GM18868 (cell line): ENCODE measurements at regions not wholly inside any gene's neighbourhood (a gene's known extent, or its start where the extent isn't known, plus 50 kb on each side); places are given as distances from the start of the nearest gene placed in this dataset.
"Not testable (repeated sequence)": the region's sequence is repeated elsewhere in the genome, so short reads cannot be mapped to it uniquely, and the experiment has no call there.

ENCODE experiments used
- ATAC-seq: cut with Tn5 transposase; IDR thresholded peaks from one replicate; pipeline ENCODE4 v1.9.1; 2021; ENCODE audit warnings: mild to moderate bottlenecking, moderate library complexity; ENCODE audit not compliant: unreplicated experiment

DNA sequence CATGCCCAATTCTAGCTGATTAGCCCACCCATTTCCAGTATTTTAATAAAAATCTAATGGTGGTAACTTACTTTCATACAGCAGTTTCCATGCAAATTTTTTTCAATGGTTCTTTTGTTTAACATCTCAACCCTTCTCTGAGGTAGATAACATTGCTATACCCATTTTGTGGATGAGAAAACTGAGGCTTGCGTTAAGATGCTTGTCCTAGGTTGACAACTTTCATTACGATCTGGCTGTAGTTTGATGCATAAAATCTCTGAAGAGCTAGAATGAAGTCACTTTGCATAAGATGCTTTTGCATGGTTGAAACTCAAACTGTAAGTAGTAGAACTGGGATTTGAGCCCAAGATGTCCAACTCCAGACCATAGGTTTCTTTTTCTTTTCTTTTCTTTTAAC lies 309.5 kb upstream of the PODXL start:
- ATAC-seq = no peak

DNA sequence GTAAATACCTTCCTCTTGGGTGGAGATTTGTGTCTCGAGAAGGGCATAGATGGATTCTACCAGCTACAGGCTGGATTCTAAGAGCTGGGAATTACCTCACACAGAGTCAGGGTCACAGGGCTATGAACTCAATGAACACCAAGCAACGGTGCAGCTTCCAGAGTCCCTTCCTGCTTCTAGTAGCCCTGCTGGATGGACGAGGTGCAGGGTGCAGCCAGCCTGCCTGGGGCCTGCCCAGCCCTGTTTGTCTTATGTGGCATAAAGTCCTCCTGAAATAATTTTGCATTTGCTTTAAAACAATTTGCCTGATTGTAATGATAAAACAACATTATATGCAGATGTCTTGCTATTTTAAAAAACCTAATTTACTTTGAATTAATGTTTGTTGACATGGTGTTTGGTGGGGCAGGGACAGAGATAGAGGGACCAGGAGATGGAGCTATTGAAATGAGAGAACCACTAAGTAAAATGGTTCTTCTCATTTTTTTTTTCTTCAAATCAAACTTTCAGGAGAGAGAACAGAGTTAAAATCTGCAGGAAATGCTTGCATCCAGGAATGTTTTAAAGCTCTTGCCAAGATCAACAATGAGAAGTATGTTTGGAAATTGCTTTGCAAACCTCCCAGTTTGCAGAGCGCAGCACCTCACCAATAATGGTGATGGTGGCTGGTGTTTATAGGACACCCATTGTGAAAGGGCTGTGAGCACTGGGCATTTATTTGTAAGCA lies 305.4 kb upstream of the PODXL start:
- no peak for ATAC-seq

DNA sequence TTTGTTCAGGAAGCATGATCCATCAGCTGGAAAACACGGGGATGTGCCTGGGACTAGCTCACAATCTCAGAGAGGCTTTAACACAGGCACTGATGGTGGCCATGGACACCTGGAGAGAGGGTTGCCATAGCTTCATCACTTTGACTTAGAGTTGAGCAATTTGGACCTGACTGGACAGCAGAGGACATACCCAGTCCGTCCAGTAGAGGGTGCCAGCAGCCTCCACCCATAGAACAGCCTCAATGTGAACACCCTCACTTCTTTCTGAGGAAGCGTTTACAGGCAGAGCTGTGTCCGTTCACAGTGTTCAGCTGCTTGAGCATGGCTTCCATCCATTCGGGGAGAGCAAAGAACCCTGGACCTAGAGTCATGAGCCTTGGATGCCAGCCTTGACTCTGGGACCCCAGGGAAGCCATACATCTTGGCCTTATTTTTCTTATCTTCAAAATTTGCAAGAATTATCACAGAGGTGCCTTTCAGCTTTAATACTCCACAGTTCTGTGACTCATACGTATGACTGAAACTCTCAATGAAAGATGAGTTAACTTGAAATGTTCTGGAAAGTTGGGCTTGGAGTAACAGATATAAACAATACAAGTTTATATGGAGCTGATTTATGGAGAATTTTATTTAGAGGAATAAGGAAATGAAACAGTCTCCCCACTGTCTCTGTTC lies 302.9 kb upstream of the PODXL start:
- peak; percentile 92 for ATAC-seq

DNA sequence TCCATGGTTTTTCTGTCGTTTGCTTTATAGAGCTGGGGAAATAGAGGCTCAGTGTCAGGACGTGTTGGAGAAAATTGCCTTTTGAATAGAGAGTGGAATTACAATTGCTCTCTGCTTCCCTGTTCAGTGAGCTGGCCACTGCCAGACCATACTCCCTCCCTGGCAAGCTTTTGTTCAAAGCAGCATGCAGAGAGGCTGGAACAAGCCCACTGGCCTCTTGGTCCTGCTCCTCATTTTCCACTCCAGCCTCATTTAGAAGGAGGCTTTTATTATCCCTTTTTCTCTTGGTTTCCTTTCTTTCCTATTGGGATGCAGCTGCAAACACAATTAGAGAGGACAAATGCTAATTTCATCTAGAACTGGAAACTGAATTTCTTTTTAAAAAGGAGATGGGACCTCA lies 302.2 kb upstream of the PODXL start:
- no peak for ATAC-seq

DNA sequence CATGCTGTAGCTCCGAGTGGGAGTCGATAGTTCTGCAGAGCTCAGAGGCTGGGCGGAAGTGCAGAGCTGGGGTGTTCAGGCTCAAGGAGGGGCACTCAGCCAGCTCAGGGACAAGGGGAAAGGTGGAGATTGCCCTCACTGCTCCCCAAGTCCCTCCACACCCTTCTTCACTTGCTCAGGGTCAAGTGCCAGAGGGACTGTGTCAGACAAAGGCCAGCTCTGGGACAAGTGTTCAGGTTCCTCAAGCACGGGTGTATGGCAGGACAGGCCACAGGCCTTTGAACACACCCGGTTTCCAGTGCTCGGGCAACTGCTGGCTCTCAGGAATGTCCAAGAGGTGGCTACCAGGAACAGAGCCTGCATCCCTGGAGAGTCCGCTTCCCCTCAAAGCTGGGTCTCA lies 293.0 kb upstream of the PODXL start:
- ATAC-seq = no peak

DNA sequence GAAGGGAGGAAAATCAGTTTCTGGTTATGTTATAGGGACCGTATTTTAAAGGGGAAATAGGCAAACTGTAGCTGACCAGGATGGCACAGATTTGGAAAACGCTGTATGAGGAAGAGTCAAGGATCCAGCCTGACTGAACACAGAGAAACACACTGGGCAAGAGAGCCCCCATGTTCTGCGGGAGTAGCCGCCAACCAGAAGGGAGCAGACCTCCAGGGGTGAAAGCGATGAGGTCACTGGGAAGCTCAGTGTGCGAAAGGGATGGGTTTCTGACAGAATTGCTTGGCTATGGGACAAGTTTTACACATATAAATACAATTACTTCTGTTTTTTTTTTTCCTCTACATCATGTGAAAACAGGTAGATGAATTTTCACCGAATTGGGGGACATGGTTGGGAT lies 291.6 kb upstream of the PODXL start:
- ATAC-seq = no peak

DNA sequence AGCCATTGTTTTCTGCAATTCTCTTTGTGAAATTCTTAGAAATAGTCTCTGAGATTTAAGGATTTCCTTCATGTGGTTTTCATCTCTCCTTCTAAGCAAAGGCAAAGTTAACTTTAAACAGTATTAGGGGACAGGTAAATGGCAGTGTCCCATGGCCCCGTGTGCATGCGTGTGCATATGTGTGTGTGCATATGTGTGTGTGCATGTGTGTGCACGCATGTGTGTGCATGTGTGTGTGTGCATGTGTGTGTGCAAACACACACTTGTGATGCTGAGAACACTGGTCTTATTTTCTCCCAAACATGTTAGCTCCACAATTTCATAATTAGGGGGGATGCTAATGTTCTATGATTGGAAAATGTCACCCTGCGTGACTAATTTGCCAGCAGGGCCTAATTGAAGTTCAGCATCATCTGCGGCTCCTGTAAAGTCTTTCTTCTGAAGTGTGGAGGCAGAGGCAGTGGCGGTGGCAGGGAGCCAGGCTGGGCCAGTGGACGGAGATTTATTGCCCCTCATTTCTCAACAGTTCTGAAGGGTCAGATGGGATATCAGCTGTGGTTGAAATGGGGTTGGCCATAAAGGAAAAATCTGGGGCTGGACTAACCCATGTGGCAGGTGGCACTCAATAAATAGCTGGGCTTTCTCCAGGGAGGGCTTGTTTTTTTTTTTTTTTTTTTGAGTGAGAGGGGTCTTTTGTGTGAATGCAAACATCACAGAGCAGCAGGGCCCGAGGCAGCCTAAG lies 289.3 kb upstream of the PODXL start:
- ATAC-seq = no peak

DNA sequence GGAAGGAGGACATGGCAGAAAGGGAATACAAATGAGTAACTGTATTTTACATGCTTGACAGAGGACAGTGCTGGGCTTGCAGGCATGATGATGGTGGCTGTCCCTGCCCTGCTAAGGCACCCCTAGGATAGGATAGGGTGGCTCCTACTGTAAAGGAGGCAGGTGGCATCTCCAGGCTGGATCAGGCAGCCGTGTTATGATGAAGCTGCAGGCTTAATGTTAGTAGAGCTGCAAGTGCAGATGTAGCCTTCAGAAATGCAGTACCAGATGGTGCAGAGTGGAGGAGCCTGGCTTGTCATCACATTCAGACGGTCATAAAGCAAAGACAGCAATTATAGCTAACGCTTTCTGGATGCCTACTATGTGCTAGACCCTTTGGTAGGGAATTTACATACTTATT lies 287.9 kb upstream of the PODXL start:
- ATAC-seq = no peak

DNA sequence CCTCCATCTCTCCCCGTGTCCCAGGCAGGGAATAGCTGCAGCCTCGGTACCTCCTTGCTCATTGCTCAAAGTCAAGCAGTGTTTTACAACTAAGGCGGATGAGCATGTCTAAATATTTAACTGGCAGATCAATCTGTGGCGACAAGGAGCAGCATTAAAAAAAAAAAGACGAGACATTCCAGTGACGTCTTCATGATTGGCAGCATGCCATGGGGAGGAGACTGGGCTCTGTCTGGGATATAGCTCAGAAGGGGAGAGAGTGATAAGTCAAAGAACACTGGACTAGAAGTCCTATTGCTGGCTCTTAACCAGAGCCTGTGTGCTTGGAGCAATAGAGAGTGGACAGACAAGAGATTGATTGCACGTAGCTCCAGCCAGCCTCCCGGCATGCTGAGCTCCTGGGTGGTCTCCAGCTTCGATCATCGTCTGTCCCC lies 287.5 kb upstream of the PODXL start:
- no peak for ATAC-seq

DNA sequence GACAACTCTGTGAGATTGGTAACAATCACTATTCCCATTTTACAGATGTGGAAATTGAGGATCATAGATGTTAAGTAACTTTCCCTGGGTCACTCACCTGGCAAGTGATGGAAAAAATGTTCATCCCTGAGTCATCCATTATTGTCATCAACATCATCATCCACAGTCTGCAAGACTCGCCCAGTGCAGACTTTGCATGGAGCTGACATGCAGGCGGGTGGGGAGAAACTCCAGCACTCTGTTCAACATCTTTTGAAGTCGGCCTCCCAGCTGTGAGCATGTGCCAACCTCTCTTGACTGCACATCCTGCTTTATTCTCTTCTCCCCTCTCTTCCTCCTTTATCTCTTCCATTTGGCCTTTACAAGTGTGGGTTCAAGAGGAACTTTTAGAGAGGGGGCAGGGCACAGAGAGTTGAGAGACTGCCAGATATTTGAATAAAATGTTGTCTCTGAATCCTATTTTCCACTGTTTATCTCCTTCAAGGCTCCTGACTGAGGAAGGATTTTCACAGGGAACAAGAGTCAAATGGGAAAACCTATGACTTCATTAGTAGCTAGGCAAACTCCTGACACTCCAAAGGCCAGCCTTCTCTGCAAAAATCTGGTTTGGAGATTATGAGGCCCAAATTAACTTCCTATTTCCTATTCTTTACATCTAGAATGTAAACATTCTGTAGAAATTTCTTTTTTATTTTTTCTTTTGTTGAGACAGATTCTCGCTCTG lies 283.7 kb upstream of the PODXL start:
- ATAC-seq = no peak

DNA sequence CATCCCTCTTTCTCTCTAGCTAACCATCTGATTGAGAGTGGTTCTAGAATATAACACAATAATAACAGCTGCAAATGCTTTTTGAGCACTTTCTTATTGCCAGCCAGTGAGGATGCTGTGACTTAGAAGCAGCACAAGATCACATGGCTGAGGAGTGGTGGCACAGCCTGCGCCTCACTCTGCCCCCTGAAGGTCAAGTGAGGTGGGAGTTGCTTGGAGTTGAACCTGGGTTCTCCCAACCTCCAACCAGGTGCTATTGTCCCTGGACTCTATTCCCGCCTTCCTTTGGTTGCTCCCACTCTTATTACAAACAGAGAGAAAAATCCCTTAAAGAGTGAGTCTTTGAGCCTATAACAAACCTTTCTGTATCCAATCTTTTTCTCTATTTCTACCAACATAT lies 280.3 kb upstream of the PODXL start:
- no peak for ATAC-seq

DNA sequence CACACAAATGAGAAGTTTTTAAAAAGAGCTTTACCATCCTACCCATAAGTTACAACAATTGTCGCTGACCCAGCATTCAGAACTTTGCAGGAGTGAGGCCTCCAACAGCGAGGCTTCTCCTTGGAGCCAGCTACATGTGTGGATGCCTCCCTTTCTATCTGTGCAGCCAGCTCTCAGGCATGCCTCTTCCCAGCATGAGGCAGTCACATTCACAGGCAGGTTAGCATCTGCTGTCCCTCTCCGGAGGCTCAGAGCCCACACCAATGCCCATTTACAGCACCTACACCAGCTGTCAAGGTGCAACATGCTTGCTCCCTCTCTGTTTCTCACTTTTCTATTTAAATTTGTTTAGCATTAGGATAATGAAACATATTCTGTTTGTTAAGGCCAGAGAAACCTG lies 278.7 kb upstream of the PODXL start:
- no peak for ATAC-seq

DNA sequence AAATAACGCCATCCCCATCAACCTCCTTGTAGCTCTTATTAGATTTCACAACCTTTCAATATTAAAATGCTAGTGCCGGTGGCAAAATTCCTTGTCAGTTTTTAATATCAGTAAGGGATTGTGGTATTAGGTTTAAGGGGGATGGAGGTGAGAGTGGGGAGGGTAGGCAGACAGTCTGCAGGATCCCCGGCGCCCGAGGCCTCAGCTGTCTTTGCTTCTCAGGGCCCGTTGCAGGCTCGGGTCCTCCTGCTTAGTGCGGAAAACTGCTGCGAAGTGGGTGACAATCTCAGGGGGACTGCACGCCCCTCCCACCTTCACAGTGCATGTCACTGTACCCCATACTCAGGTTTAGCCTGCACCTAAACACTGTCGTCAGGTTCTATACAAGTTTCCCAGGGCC lies 274.3 kb upstream of the PODXL start:
- no peak for ATAC-seq

DNA sequence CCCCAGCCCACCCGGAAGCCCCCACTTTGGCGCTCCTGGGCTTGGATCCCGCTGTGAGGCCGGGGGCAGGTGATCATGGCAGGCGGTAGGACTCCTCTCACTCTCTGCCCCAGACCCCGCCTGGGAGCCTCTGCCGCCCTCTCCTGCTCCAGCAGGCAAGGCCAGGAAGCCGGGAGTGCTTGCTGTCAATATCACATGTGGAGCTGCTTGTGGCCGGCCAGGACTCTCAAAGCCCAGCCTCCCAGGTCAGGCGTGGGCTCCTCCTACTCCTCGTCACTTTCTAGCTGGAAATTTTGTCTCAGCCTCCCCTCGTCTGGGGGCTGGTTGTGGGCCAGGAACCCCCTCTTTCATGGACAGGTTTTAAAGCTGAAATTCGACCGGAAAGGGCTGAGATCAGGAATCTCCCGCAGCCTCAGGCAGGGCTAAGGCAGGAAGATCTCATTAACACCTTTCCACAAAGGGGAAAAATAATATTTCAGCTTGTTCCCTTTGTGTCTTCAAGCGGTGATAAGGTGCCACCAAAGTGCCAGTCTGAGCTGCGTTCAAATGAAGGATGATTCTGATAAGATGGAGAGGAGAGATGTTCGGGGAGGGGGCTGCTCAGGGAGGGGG lies 273.6 kb upstream of the PODXL start:
- ATAC-seq = no peak

DNA sequence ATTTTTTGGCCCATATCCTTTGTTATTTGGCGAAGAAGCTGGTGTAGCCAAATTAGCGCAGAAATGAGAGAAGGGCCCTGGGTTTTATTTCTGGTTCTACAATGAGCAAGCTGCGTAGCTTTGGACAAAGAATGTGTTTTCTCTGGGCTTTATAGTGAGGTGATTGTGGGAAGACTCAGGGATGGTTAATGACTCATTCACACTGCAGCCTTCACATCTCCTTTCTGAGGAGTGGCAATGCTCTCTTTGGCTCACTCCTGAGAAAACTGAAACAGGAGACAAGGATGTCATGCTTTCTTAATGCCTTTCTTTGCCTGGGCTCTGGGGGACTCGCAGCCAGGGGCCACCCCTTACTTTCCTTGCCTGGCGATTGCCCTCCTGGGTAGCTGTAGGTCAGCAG lies 271.0 kb upstream of the PODXL start:
- ATAC-seq = no peak

DNA sequence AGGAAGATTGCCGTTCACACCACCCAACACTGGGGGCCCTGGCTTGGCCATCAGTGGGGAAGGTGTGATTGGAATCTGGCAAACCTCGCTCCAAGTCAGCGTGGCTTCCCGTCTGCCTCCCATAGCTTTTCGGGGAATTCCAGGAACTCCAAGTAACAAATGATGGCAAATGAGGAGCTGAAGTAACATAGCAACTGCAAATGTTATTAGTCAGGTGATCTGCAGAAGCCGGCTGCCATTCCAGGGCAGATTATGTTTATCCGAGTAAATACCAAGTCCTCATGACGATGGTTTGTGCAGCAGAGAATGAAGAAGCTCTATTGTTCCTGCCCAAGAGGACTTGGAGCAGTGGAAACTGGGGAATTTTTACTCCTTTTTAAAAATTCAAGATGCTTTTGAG lies 270.5 kb upstream of the PODXL start:
- no peak for ATAC-seq

DNA sequence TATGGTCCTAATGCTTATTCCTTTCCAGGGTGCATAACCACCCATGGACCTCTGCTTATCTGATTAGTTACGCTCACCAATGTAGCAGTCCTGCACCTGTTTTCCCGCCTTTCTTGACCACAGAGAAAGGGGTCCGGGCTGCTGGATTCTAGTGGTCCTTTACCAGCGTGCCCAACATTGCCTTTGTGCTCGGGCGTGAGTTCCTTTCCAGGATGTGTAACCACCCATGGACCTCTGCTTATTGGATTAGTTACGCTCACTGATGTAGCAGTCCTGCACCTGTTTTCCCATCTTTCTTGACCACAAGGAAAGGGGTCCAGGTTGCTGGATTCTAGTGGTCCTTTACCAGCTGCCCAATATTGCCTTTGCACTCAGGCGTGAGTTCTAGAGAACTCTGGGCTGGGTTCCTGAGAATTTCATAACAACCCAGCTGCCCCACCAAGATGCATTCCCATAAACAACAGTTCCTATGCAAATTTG lies 267.6 kb upstream of the PODXL start:
- not testable (repeated sequence) for ATAC-seq

DNA sequence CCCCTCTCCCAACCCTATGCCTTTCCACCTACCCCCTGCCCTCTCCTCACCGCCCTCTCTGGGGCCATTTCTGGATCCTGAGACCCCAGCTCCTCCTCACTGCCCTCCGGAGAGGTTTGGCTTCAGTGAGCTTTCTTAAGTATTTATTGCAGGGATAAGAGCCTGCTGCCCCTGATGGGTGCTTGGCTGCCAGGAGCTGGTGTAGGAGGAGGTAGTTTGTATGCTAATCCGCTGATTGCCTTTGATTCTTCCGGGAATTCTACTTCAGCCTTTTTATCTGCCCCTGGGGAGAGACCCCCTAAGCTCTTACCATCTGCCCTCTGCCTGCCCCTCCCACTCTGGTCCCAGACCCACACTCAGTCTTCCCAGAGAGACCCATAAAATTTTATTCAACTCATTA lies 263.5 kb upstream of the PODXL start:
- no peak for ATAC-seq

DNA sequence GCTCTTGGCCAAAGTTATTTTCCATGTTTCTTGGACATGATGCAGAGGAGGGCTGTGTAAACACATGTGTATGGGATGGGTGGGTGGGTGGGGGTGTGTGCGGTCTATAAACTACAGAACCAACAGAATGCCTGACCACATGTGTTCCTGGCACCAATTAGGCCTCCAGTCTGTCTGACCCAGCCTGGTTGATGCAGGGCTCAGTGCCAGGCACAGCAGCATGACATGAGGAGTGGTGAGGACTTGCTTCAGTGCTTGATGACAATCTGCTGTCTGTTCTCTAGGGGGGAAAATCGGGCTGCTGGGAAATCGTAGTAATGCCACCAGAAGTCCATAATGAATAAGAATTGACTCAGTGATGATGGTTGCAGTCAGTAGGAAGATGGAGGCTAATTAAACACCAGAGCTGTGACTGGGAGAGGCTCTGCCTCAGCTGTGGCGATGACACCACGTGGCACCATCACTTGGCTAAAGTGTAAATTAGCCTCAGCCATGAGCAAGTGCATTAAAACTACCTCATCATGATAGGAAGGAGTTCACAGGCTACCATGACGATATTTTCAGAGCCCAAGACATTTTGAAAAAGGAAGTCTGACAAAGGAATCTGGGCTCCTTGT lies 260.1 kb upstream of the PODXL start:
- ATAC-seq = no peak

DNA sequence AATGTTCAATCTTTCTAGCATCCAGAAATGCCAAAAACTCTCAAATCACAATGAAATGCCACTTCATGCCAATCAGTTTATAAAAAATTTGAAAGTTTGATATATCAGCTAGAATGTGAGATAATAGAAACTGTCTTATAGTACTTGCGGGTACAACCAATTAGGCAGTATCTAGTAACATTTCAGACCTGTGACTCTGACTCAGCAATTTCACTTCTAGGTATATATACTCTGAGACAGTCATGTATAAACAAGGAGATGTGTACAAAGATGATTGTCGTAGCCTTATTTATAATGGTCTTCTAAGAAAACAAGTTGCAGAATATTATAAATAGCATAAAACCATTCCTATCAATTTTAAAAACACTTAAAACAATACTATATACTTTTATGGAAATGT lies 252.3 kb upstream of the PODXL start:
- ATAC-seq = no peak
